ENCODE measurements at regions not wholly inside any gene's neighbourhood (a gene's known extent, or its start where the extent isn't known, plus 50 kb on each side); places are given as distances from the start of the nearest gene placed in this dataset.
"Not testable (repeated sequence)": the region's sequence is repeated elsewhere in the genome, so short reads cannot be mapped to it uniquely, and the experiment has no call there.

DNA sequence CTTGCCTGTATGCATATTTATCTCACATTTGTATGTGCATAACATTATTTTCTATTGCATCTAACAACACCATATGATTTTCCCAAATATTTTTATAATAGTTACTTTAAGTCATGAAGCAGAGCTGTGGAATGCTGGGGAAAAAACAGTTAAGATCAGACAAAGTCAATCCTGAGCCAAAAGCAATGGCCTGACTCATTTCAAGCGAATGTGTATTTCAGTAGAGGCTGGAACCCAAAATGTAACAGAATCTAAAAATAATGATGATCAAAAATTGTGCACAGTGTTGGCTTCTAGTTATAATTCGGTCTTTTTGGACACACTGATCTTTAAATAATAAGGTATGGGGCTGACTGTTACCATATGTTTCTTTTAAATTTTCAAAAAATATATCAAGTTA lies 516.2 kb upstream of the ADGRL3 start:
- ATAC-seq (ENCODE audit: poor library complexity) (no peak), DNase-seq (no peak)
- intact Hi-C loops (cut with DNase I), result no loop called here

DNA sequence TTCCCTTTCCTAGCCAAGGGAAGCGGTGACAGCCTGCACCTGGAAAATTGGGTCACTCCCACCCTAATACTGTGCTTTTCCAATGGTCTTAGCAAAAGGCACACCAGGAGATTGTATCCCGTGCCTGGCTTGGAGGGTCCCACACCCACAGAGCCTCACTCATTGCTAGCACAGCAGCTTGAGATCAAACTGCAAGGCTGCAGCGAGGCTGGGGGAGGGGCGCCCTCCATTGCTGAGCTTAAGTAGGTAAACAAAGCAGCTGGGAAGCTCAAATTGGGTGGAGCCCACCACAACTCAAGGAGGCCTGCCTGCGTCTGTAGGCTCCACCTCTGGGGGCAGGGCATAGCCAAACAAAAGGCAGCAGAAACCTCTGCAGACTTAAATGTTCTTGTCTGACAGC lies 504.1 kb upstream of the ADGRL3 start:
- intact Hi-C loops (cut with DNase I); DNase-seq: not testable (repeated sequence)

GRCh38 chr4:60709061-60709460 lies 491.1 kb upstream of the ADGRL3 start:
- no peak for ATAC-seq (ENCODE audit: poor library complexity)

More for the DNA sequence above, 504.1 kb upstream of the ADGRL3 start:
- not testable (repeated sequence) for ATAC-seq (ENCODE audit: poor library complexity)

GRCh38 chr4:60718874-60719273 lies 481.3 kb upstream of the ADGRL3 start:
- DNase-seq, result no peak
- no peak for ATAC-seq (ENCODE audit: poor library complexity)
- intact Hi-C loops (cut with DNase I), result no loop called here

More at GRCh38 chr4:60709061-60709460, 491.1 kb upstream of the ADGRL3 start:
- DNase-seq, result no peak
- intact Hi-C loops (cut with DNase I), result no loop called here

DNA sequence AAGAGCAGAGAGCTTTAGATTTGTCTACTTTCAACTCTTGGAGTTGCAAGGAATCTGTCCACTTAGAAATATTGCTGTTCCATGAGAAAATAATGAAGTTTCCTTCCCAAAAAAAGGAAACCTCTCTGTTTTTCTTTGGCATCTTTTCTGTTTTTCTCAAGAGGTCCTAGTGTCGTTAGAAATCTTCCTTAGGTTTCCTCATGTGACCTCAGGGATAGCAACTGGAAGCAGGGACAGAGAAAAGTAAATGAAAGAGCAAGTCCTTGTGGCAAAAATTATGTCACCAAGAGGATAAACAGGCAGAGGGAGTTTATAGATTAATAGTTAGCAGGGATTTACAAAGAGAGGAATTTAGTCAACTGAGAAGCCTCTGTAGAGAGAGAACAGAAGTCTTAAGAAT lies 478.4 kb upstream of the ADGRL3 start:
- DNase-seq, result no peak
- no peak for ATAC-seq (ENCODE audit: poor library complexity)
- intact Hi-C loops (cut with DNase I), result no loop called here

- ATAC-seq (ENCODE audit: poor library complexity), result no peak
- DNase-seq, result no peak
- intact Hi-C loops (cut with DNase I), result no loop called here
Measured at GRCh38 chr4:60723796-60724195, 476.3 kb upstream of the ADGRL3 start.

DNA sequence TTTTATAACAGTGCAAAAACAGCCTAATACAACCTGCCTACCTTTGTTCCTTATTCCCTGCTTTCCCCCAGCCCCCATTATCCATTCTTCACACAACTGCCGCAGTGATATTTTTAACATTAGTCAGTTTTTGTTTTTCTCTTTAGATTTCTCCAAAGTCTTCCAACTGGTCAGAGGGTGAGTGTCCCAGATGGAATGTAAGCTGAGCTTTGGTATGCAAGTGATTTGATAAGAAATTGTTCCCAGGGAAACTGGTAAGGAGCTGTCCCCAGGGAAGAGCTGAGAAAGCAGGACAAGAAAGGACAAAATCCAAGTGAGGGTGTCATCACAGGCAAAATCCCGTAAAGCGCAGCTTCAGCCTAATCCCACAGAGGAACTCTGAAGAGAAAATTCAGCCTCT lies 475.5 kb upstream of the ADGRL3 start:
- DNase-seq, result no peak
- intact Hi-C loops (cut with DNase I), result no loop called here
- ATAC-seq (ENCODE audit: poor library complexity), result peak; percentile 36

GRCh38 chr4:60726779-60727178 lies 473.3 kb upstream of the ADGRL3 start:
- no peak for ATAC-seq (ENCODE audit: poor library complexity)
- intact Hi-C loops (cut with DNase I), result no loop called here
- DNase-seq, result no peak

DNA sequence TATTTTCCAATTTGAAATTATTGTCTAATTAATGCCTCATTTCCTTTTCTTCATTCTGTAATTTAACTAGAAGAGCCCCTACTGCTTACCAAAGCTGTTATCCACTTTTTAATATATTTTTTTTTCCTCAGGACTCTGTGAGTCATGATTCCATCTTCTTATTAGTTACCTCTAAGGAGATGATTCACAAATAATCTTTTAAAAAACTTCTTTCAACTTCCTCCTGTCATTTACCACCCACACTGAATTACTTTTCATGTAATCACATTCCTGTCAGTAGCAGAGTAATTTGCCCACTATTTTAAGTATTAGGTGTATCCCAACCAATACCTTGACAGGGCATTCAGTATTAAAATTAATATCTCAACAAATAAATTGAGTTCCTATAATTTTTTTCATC lies 470.9 kb upstream of the ADGRL3 start:
- no peak for ATAC-seq (ENCODE audit: poor library complexity)
- intact Hi-C loops (cut with DNase I), result no loop called here
- DNase-seq, result no peak

DNA sequence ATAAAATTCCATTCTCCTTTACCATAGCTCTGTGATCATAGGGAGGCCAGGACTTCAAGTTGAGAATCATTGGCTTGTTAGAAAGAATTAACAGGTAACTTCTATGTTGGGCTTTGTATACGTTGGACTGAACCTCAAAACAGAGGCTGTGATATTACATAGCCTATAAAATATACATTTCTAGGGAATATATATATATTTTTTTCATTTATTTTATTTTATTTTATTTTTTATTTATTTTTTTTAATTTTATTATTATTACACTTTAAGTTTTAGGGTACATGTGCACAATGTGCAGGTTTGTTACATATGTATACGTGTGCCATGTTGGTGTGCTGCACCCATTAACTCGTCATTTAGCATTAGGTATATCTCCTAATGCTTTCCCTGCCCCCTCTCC lies 470.4 kb upstream of the ADGRL3 start:
- ATAC-seq (ENCODE audit: poor library complexity); intact Hi-C loops (cut with DNase I); DNase-seq: not testable (repeated sequence)

GRCh38 chr4:60737858-60738257 lies 462.3 kb upstream of the ADGRL3 start:
- DNase-seq (no peak), ATAC-seq (ENCODE audit: poor library complexity) (no peak)
- intact Hi-C loops (cut with DNase I), result no loop called here

DNA sequence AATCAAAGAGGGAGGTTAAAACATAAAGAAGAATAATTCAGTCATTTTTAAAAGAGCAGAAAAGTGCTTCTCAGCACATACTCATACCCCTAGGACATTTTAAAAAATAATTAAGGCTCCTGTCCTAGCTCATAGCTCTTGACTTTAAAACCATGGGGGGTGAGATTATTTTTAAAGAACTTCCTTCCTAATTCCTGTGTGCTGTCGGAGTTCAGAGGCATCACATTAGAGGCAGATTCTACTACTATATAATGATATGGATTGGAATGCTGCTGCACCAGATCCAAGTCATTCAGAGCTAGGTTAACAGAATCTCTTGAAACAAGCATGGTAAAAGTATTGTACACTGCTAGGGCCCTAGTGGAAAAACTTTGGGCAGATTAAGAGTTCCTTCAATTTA lies 456.5 kb upstream of the ADGRL3 start:
- DNase-seq (no peak), ATAC-seq (ENCODE audit: poor library complexity) (no peak)
- intact Hi-C loops (cut with DNase I), result no loop called here

DNA sequence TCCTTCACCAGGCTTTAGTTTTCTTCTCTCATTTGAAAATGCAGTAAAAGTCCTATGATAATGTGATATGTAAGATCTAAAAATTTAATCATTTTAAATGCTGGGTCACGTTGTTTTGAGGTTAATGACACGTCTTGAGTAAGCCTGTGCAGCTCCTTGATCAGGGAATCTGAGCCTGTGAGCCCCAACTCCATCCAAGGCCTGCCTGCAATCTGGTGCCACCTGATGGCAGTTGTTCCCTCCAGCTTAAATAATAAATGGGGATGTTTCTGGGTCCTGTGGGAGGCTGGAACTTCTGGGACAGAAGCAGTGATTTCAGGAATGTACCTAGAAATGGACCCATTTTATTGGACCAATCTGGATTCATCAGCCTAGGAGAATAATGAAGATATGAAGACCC lies 455.4 kb upstream of the ADGRL3 start:
- DNase-seq (no peak), ATAC-seq (ENCODE audit: poor library complexity) (no peak)
- intact Hi-C loops (cut with DNase I), result no loop called here

GRCh38 chr4:60745800-60746571 lies 454.1 kb upstream of the ADGRL3 start:
- intact Hi-C loops (cut with DNase I), result no loop called here
- ATAC-seq (ENCODE audit: poor library complexity) (no peak), DNase-seq (no peak)

DNA sequence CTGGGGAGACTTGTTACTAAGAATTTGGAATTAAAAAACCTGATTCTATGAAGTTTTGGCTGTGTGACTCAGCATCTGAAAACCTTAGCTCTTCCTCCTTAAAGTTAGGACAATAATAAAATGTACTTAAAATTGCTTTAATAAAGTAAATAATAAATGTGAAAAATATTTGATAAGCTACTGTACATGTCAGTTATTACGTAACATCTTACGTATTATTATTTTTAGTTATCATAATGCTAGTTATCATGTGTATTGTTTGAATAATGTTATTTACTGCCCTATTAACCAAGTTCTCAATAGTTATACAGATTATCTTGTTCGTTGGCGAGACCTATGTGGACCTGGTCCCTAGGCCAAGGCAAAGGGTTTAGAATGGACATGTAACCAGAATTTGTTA lies 449.2 kb upstream of the ADGRL3 start:
- intact Hi-C loops (cut with DNase I), result no loop called here
- ATAC-seq (ENCODE audit: poor library complexity), result no peak
- no peak for DNase-seq

GRCh38 chr4:60757986-60758680 lies 442.0 kb upstream of the ADGRL3 start:
- ATAC-seq (ENCODE audit: poor library complexity), result no peak
- intact Hi-C loops (cut with DNase I), result no loop called here
- DNase-seq, result no peak

- intact Hi-C loops (cut with DNase I), result no loop called here
- no peak for DNase-seq
- no peak for ATAC-seq (ENCODE audit: poor library complexity)
Measured at GRCh38 chr4:60759518-60760245, 440.4 kb upstream of the ADGRL3 start.

GRCh38 chr4:60780874-60781273 lies 419.3 kb upstream of the ADGRL3 start:
- intact Hi-C loops (cut with DNase I), result no loop called here
- no peak for ATAC-seq (ENCODE audit: poor library complexity)
- DNase-seq, result no peak

DNA sequence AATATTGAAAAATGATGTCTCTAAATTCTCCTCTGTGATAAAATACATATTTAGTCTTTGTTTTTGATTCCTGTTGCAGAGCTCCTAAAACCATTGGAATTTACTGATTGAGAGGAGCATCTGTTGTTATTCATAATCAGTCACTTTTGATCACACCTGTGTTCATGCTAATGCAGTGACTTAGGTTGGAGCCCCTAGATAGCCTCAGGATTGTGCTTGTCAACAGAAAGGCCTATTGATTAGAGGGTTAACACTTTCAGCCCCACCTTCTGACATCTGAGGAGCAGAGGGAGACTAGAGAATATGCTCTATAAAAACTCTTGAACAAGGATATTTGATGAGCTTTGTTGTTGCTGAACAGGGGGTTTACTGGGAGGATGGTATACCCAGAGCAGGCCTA lies 409.5 kb upstream of the ADGRL3 start:
- ATAC-seq (ENCODE audit: poor library complexity), result no peak
- intact Hi-C loops (cut with DNase I), result no loop called here
- no peak for DNase-seq

DNA sequence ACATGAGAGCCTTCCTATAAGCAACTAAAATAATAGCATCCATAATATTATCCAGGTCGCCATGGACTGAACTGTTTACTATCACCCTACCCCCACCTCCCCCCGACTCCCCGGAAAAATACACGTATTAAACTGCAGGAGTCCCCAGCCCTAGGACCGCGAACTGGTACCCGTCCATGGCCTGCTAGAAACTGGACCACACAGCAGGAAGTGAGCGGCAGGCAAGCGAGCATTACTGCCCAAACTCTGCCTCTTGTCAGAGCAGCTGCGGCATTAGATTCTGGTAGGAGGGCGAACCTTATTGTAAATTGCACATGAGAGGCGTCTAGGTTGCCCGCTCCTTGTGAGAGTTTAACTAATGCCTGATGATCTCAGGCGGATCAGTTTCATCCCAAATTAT lies 405.8 kb upstream of the ADGRL3 start:
- no peak for DNase-seq
- intact Hi-C loops (cut with DNase I), result no loop called here
- ATAC-seq (ENCODE audit: poor library complexity), result no peak

All from Right ventricle myocardium superior (tissue), 1 donor.